ENCODE measurements at regions not wholly inside any gene's neighbourhood (a gene's known extent, or its start where the extent isn't known, plus 50 kb on each side); places are given as distances from the start of the nearest gene placed in this dataset.

- no peak overlapping the region for H3K4me3 ChIP-seq (ENCODE audit: low read depth, low read length)
- Mint-ChIP-seq H3K27me3 (ENCODE audit: insufficient read depth, unreplicated experiment) (peaks cover 4% of the 10 kb centered on the region), H3K27ac (ENCODE audit: unreplicated experiment) (no peak overlapping the region), H3K4me3 (ENCODE audit: unreplicated experiment) (no peak overlapping the region), H3K36me3 (ENCODE audit: insufficient read depth, unreplicated experiment) (no peaks in the 10 kb centered on the region), H3K9me3 (ENCODE audit: unreplicated experiment) (no peaks in the 10 kb centered on the region), H3K4me1 (ENCODE audit: low read depth, unreplicated experiment) (no peaks in the 10 kb centered on the region)
- no peaks in the 10 kb centered on the region for H3K9me3 ChIP-seq
- H3K36me3 ChIP-seq (ENCODE audit: control insufficient read depth, insufficient read depth, low read length) = no peaks in the 10 kb centered on the region
- no peaks in the 10 kb centered on the region for H3K27me3 ChIP-seq (replicated peaks; ENCODE audit: control insufficient read depth, insufficient read depth, low read length)
- ChIA-PET CTCF (no interaction called here), POLR2A (no interaction called here)
- no peak for DNase-seq
- intact Hi-C loops (cut with micrococcal nuclease; ENCODE audit: unreplicated experiment) = no loop called here
- TF ChIP-seq, protein P1, sequence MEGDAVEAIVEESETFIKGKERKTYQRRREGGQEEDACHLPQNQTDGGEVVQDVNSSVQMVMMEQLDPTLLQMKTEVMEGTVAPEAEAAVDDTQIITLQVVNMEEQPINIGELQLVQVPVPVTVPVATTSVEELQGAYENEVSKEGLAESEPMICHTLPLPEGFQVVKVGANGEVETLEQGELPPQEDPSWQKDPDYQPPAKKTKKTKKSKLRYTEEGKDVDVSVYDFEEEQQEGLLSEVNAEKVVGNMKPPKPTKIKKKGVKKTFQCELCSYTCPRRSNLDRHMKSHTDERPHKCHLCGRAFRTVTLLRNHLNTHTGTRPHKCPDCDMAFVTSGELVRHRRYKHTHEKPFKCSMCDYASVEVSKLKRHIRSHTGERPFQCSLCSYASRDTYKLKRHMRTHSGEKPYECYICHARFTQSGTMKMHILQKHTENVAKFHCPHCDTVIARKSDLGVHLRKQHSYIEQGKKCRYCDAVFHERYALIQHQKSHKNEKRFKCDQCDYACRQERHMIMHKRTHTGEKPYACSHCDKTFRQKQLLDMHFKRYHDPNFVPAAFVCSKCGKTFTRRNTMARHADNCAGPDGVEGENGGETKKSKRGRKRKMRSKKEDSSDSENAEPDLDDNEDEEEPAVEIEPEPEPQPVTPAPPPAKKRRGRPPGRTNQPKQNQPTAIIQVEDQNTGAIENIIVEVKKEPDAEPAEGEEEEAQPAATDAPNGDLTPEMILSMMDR (IDR thresholded peaks at IDR 0.05; ENCODE audit: insufficient read depth in 1 of 2, low read depth in 1 of 2, low read length in 1 of 2, severe bottlenecking in 1 of 2, unreplicated experiment in 1 of 2) = no peak
- H3K4me1 ChIP-seq = no peaks in the 10 kb centered on the region
- BruUV-seq (replicated peaks) = no TSS peak
Observed at GRCh38 chr16:64133366-64133765, 988.5 kb downstream of the CDH11 start.

- Mint-ChIP-seq H3K4me1 (ENCODE audit: low read depth, unreplicated experiment) (no peaks in the 10 kb centered on the region), H3K27me3 (ENCODE audit: insufficient read depth, unreplicated experiment) (peaks cover 4% of the 10 kb centered on the region), H3K9me3 (ENCODE audit: unreplicated experiment) (no peaks in the 10 kb centered on the region), H3K4me3 (ENCODE audit: unreplicated experiment) (no peak overlapping the region), H3K36me3 (ENCODE audit: insufficient read depth, unreplicated experiment) (no peaks in the 10 kb centered on the region), H3K27ac (ENCODE audit: unreplicated experiment) (no peak overlapping the region)
- no peaks in the 10 kb centered on the region for H3K9me3 ChIP-seq
- no peak overlapping the region for H3K4me3 ChIP-seq (ENCODE audit: low read depth, low read length)
- DNase-seq = no peak
- CTCF ChIA-PET = no interaction called here
- TF ChIP-seq, protein P1 (IDR thresholded peaks at IDR 0.05; ENCODE audit: insufficient read depth in 1 of 2, low read depth in 1 of 2, low read length in 1 of 2, severe bottlenecking in 1 of 2, unreplicated experiment in 1 of 2) = no peak
- POLR2A ChIA-PET = no interaction called here
- H3K4me1 ChIP-seq = no peaks in the 10 kb centered on the region
- intact Hi-C loops (cut with micrococcal nuclease; ENCODE audit: unreplicated experiment) = no loop called here
- H3K36me3 ChIP-seq (ENCODE audit: control insufficient read depth, insufficient read depth, low read length) = no peaks in the 10 kb centered on the region
- no TSS peak for BruUV-seq (replicated peaks)
- no peaks in the 10 kb centered on the region for H3K27me3 ChIP-seq (replicated peaks; ENCODE audit: control insufficient read depth, insufficient read depth, low read length)
Observed at GRCh38 chr16:64132759-64133361, 989.0 kb downstream of the CDH11 start.

- H3K4me3 Mint-ChIP-seq (ENCODE audit: unreplicated experiment) = no peak overlapping the region
- TF ChIP-seq, protein P1 (IDR thresholded peaks at IDR 0.05; ENCODE audit: insufficient read depth in 1 of 2, low read depth in 1 of 2, low read length in 1 of 2, severe bottlenecking in 1 of 2, unreplicated experiment in 1 of 2) = no peak
- BruUV-seq (replicated peaks) = no TSS peak
- no peak for DNase-seq
- intact Hi-C loops (cut with micrococcal nuclease; ENCODE audit: unreplicated experiment) = no loop called here
- Histone ChIP-seq H3K36me3 (ENCODE audit: control insufficient read depth, insufficient read depth, low read length) (no peaks in the 10 kb centered on the region), H3K27me3 (replicated peaks; ENCODE audit: control insufficient read depth, insufficient read depth, low read length) (no peaks in the 10 kb centered on the region), H3K4me1 (no peaks in the 10 kb centered on the region), H3K4me3 (ENCODE audit: low read depth, low read length) (no peak overlapping the region), H3K9me3 (no peaks in the 10 kb centered on the region)
- H3K27ac Mint-ChIP-seq (ENCODE audit: unreplicated experiment) = no peak overlapping the region
- no peaks in the 10 kb centered on the region for H3K36me3 Mint-ChIP-seq (ENCODE audit: insufficient read depth, unreplicated experiment)
- peaks cover 4% of the 10 kb centered on the region for H3K27me3 Mint-ChIP-seq (ENCODE audit: insufficient read depth, unreplicated experiment)
- ChIA-PET POLR2A (no interaction called here), CTCF (no interaction called here)
- H3K4me1 Mint-ChIP-seq (ENCODE audit: low read depth, unreplicated experiment) = no peaks in the 10 kb centered on the region
- H3K9me3 Mint-ChIP-seq (ENCODE audit: unreplicated experiment) = no peaks in the 10 kb centered on the region
Observed at GRCh38 chr16:64132190-64132589, 989.7 kb downstream of the CDH11 start.
